ENCODE measurements at regions not wholly inside any gene's neighbourhood (a gene's known extent, or its start where the extent isn't known, plus 50 kb on each side); places are given as distances from the start of the nearest gene placed in this dataset.

DNA sequence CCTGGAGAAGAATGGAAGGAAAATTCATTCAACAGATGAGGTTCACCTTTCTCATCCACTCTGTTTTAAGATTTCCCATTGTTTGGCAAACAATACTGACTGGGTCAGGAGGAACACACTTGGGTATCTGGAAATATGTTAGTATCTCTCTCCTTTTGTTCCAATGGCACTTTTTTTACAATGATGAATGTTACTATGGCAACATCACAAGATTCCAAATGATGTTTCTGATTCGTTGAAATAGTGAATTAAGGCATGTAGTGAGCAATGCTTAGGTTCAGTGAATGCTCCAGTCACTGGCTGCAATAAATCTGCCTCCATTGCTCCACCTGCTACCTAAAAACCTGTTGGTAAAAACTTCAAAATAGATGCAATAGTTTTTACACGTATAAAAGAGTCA is 392.8 kb downstream of the DNAH5 start:
- TF ChIP-seq, protein P1, sequence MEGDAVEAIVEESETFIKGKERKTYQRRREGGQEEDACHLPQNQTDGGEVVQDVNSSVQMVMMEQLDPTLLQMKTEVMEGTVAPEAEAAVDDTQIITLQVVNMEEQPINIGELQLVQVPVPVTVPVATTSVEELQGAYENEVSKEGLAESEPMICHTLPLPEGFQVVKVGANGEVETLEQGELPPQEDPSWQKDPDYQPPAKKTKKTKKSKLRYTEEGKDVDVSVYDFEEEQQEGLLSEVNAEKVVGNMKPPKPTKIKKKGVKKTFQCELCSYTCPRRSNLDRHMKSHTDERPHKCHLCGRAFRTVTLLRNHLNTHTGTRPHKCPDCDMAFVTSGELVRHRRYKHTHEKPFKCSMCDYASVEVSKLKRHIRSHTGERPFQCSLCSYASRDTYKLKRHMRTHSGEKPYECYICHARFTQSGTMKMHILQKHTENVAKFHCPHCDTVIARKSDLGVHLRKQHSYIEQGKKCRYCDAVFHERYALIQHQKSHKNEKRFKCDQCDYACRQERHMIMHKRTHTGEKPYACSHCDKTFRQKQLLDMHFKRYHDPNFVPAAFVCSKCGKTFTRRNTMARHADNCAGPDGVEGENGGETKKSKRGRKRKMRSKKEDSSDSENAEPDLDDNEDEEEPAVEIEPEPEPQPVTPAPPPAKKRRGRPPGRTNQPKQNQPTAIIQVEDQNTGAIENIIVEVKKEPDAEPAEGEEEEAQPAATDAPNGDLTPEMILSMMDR (IDR thresholded peaks at IDR 0.05; ENCODE audit: low read depth, low read length, poor library complexity, severe bottlenecking), result no peak
- TF ChIP-seq EZH2phosphoT487 (IDR thresholded peaks at IDR 0.05; ENCODE audit: borderline replicate concordance, low read length), result no peak

Measured in DOHH2 (cell line).